ENCODE measurements at regions not wholly inside any gene's neighbourhood (a gene's known extent, or its start where the extent isn't known, plus 50 kb on each side); places are given as distances from the start of the nearest gene placed in this dataset.
"Not testable (repeated sequence)": the region's sequence is repeated elsewhere in the genome, so short reads cannot be mapped to it uniquely, and the experiment has no call there.

DNA sequence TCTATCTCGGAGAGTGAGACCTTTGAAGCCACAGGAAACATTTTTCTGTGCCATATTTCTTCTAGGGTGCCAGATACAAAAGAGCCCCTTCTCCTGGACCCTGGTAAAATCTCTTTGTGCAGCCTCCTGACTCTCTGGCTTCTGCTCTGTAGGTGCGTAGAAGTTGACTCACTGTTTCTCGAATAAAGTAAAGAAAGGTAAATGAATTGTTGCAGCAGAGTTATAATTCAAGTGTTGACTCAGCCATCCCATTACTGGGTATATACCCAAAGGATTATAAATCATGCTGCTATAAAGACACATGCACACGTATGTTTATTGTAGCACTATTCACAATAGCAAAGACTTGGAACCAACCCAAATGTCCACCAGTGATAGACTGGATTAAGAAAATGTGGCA lies 371.0 kb downstream of the OSTF1 start:
- not testable (repeated sequence) for DNase-seq (ENCODE audit: low spot score)

DNA sequence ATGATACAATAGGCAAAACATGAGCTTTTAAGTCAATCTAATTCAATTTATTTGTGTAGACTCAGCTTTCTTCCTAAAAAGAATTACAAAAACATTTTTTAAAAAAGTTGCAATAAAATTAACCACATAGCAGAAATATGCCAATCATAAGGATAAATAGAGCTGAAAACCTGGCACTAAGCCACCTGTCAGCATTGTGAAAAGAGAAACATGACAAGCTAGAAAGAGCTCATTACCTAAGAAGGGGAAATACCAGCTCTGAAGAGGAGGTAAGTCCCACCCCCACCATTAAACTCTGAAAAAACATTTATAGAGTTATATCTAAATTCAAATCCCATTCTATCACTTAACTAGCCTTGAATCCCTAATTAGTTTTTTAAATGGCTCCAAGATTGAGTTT lies 372.9 kb downstream of the OSTF1 start:
- no peak for DNase-seq (ENCODE audit: low spot score)

DNA sequence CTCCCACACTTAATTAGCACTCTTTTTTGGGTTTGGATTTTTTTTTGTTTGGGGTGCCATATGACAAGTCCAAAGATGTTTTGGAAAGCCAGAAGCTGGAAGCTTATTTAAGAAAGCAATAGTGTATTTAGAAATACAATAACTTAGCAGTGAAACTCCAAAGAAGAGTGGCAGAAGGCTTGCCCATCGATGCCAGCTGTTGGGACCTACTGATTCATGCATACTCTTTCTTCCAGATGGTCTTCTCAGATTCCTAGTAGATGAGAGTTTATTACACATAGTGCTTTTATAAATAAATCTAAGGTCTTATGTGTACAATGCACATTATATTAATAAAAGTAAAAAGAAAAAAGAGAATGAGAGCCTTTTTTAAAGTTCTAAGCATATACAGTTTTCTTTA lies 374.6 kb downstream of the OSTF1 start:
- no peak for DNase-seq (ENCODE audit: low spot score)

DNA sequence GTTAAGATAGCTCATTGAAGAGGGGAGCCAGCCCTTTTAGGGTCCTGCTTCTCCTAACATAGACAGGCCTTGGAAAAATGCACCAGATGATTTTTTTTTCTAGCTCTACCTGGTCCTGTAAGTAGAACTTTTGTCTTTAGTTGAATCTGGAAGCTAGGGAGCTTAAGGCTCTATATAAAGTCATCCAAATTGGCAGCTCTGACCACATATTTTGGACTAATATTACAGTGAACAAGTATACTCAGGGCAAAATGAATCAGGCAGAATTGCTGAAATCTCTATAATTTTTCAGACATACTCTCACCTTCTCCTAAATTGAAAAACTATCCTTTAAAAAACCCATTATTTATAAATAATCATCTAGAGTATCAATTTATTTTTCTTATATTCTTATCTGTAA lies 375.6 kb downstream of the OSTF1 start:
- DNase-seq (ENCODE audit: low spot score), result no peak

DNA sequence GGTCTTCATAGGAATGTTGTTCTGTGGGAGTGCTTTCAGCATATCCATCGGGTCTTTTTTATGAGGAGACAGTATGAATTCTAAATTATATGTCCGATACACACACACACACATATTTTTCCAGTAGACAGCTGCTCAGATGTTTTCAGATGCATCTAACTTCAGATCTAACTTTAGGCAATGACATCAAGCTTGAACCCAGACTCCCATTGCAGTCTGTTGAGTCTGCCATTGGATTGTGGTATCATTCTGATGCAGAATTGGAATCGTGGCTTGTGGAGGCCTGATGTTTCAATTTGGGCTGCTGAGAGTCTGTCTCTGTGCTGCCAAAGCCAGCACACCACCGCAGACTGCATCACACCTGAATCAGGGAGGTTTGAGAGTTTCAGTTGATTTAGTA lies 376.4 kb downstream of the OSTF1 start:
- no peak for DNase-seq (ENCODE audit: low spot score)

DNA sequence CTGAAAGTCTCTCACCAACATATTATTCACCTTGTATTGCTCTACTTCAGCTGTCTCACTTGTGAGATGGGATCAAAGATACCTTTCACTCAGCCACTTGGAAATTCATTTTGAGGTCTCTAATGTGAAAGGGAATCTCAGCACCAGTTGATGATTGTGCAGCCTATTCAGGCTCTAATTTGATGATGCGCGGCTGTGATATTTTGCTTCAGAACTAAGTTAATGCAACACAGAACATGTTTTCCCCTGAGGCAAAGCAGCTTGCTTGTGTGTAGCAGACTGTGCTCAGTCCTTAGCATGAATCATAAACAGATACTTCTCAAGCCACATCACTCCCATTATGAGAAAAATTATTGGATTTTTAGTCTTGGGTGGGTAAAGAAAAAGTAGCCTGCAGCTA lies 378.8 kb downstream of the OSTF1 start:
- DNase-seq (ENCODE audit: low spot score), result no peak

DNA sequence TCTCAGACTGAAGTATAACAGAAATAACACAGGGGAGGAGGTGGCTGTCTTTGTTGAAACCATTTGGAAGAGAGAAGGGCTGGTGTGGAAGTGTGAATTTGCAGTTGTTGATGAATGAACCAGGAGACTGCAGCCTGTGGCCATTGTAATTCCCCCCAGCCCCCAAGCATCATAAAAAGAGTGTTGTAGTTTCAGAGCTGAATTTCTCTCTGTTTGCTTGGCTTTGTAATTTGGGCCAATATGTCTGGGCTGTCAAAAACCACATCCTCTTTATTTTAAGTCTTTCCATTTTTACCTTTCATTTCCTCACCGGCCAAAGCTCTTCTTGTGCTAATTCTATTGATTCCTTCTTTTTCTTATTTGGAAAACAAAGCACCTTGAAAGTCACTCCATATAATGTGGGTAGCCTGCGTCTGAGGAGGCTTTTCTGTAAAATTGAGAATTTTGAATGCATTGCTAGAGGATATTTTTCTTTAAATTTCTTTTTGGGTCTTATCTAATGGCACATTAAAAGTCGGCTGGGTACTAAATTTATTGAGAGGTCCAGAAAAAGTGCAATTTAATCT lies 383.3 kb downstream of the OSTF1 start:
- no peak for DNase-seq (ENCODE audit: low spot score)

DNA sequence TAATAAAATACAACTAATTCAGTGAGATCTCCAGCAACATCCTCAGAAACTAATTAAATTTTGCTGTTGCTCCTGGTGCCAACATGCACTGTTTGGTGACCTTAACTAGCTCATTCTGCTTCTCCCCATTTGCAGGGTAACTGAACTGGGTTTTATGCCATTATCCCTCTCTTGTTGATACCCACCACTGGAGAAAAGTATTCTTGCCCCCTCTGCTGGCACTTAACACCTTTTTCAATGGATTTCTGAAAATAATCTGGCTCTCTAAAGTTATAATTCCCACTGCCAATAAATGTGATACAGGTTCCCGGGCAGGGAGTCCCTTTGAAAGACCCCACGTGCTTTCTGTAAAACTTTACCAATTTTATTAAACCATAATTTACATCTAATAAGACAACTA lies 394.3 kb downstream of the OSTF1 start:
- no peak for DNase-seq (ENCODE audit: low spot score)

DNA sequence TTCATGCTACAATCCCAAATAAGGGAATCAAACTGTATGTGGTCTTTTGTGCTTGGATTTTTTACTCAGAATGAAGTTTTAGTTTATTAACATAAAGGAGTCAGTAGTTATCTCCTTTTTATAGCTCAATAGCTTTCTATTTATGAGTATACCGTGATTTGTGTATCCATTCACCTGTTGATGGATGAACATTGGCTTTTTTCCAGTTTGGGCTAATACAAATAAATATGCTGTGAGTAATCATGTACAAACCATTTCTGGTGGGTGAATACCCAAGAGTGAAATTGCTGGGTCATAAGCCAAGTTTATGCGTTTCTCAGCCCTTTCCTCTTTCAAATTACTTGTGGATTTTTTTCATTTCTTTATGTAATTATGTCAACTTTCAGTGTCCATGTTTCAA lies 395.3 kb downstream of the OSTF1 start:
- no peak for DNase-seq (ENCODE audit: low spot score)

DNA sequence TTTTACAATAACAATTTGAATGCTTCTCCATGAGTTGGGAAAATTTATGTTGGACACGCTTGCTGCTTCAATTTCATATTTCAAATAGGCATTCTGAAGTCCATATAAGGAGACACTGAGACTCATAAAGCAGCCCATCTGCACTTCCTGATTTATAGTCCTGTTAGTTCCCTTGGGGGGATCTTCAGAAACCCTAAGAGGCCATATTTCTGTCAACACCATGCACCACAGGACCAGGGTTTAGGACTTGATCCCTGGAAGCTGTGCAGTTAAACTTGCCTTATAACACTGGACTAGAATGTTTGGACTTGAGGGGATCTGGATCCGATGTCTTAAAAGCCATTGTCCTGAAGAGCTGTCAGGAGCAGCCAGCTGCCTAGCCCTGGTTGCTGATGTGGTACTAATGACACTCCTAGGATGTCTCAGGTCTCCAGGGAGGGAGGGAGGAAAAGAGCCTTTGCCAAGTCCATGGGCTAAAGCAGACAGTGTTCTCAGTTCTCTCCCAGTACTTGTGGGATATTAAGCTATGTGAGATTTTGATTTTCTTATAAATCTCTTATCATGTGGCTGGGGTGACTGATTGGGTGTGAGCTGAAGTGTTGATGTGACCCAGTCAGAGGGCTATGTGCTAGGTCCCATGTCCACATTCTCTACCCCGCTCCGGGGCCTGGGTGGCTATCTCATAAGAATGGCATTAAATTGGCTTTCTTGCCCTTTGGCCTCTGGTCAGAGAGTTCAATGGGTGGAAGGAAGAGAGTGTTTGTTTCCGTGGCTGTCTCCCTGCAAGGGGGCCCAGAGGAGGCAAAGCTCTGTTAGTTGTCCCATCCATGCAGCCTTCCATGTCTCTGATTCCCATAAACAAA lies 399.8 kb downstream of the OSTF1 start:
- DNase-seq (ENCODE audit: low spot score), result no peak

DNA sequence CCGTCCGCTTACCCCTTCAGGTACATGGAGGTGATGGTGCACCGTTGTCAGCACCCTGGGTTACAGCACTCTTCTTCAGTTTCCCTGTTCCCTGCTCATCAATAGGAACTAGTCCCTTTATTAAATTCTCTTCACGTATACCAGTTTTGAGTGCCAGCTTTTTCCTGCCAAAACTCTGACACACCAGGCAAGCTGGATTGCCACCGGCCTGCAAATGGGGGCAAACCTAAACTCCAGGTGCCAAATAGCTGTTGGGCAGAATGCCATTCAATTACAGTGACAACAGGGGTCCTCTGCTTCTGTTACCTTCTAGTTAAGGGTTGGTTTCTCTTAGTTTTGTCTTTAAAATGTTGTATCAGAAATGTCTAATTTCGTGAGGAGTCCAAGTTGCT lies 400.4 kb downstream of the OSTF1 start:
- no peak for DNase-seq (ENCODE audit: low spot score)

DNA sequence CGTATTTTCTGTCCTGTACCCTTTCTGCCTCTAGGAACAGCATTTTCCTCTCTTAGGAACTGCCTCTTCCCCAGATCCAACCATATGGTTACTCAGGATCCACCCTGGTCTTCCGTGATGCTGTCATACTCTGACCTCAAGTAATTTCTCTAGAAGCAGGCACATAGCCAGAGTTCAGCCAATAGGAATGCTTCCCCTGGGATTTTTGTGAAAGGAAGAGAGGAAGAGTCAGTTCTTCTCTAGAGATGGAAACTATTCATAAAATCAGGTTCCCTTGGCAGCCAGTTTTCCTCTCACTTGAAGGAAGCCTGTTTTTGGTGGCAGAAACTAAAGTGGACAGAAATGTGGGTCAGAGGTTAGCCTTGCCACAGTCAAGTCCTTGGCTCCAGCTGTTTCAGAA lies 400.1 kb upstream of the PCSK5 start:
- no peak for DNase-seq (ENCODE audit: low spot score)

DNA sequence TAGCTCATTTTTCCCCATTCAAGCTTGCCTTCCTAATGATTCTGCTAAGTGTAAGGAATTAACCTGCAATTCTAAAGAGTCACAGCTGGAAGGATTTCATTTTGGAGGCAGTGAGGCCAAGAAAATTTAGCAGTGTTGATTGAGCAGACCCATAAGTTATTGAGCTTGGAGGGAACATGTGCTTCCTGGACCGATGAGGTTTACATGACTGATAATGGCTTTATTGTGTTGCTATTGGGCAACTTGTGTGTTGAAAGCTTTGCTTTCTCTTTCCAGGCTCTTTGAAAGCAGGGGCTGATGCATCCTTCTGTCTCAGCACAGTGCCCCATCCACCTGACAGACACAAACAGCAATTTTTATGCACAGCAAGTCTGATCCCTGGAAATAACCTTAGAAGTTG lies 398.9 kb upstream of the PCSK5 start:
- no peak for DNase-seq (ENCODE audit: low spot score)

DNA sequence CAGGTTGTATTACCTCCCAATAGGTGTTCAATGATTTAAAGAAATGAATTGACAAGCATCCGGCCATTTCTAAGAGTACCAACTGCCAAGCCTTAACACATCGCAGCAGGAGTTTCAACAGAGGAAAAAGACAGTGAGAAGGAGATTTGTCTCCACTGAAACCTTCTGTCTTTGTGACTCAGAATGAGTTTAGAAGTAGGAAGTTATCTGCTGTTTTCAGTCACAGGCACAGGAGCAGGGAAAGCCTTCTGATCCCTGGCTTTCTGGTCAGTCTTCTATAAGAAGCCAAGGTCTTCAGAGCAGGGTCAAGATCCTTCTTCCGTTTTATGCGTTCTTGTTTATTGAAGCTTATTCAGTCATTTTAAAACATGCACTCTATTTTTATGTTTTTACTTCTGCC lies 390.7 kb upstream of the PCSK5 start:
- DNase-seq (ENCODE audit: low spot score), result no peak

DNA sequence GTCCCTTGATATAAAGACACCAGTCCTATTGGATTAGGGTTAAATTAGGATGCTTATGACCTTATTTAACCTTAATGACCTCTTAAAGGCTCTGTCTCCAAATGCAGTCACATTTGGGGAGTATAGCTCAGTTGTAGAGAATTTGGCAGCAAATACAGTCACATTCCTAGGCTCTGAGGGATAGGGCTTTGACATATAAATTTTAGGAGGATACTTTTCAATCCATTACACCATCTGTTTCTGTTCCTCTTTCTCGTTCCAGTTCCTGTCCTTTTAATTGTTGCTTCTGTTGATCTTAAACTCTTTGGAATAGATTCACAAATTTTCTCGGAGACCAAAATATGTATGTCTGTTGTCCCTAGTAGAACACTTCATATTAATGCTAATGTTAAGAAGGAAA lies 390.0 kb upstream of the PCSK5 start:
- no peak for DNase-seq (ENCODE audit: low spot score)

DNA sequence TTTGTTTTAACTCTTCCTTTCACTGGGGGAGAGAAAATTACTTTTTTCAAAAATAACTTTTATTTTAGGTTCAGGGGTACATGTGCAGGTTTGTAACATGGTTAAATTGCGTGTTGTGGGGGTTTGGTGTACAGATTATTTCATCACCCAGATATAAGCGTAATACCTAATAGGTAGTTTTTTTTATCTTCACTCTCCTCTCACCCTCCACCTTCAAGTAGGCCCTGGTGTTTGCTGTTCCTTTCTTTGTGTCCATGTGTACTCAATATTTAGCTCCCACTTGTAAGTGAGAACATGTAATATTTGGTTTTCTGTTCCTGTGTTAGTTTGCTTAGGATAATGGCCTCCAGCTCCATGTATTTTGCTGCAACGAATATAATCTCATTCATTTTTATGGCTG lies 389.5 kb upstream of the PCSK5 start:
- DNase-seq (ENCODE audit: low spot score), result not testable (repeated sequence)

DNA sequence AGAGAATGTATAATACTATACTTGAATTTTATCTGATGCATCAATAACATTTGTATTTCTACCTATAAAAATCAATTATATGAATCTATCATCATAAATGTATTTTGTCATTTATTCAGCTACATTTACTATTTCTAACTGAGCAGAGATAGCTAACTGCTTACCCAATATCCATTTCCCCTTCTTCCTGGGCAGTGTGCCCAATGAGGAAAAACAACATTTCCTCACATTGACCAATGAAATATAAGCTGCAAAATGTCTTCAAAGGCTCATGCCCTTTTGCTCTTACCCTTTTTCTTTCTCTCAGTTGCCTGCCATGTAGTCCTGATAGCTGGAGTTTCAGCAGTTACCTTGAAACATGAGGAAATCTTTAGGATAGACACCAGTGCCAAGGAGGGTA lies 385.8 kb upstream of the PCSK5 start:
- DNase-seq (ENCODE audit: low spot score), result no peak

DNA sequence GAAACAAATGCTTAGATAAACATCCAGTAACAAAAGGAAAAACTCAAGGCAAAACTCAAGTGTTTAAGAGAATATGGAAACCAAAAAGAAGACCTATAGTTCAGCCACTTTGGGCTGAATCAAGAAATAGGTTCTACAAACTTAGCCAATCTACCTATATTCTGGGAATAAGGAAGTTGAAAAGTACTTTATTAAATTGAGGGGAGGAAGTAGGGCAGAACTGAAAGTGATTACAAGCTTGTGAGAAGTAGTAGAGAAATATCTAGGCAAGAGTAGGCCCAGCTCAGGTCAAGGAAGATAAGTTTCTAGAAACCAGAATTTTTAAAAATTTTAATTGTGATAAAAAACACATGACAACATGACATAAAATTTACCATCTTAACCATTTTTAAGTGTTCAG lies 384.8 kb upstream of the PCSK5 start:
- no peak for DNase-seq (ENCODE audit: low spot score)

DNA sequence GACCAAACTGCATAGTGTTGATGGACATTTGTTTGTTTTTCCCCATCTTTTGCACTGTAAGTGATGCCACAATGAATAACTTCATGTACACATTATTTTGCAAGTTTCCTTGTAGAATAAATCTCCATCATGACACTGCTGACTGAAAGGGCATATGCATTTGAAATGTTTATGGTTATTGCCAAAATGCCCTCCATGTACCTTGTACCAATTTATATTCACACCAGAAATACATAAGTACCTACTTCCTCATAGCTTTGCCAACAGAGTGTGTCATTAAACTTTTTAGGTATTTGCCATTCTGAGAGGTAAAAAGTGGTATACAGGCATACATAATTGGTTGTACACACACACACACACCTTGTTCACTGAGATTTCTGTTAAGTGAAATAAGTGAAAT lies 361.0 kb upstream of the PCSK5 start:
- no peak for DNase-seq (ENCODE audit: low spot score)

DNA sequence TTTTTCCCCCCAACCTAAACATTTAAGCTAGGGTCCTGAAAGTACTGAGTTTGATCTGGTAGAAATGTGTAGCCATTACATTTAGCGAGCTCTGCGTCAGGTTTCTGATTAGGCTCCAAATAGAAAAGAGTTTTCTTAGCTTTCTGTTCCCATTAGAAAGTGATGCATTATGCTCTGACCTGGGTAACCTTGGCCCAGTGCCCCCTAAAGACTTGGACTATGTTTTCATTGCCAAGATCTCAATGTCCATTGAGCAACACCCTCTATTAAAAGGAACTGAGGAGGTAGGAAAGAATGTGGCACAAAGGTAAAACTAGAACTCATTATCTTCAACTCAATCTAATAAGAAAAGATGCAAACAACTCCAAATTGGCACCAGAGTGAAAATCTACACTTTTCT lies 358.9 kb upstream of the PCSK5 start:
- DNase-seq (ENCODE audit: low spot score), result no peak

DNA sequence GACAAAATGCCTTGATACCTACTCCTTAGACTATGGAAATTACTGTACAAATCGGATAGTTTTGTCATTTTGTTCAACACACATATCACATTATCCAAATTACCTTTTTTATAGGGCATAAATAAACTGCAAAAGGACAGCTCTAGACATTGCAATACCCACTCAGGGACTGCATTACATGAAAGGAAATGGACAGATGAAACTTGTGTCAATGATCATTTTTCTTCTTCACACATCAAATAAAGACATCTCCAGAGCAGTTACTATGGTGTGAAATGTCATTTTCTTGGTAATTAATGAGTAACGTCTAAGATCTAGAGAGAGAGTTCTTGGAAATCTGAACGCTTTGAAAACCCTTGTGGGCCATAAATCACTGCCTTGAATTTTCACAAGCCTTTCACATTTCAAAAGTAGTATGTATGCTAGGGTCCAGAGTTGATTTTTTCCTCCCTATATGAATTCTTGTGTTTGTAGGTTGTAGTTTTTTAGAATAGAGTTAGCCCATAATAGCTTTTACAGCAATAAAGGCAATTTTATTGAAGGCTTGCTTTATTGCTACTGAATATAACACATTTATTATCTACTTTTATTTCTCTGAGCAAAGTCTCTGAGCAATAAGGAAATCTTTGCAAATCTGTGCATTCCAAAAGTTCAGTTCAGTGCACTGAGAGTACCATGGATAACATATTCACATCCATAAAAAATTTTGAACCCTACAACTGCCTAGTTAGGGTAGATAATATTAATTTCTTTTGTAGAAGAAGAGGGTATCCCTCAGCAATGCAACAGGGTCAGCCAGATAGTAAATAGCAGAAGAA lies 358.0 kb upstream of the PCSK5 start:
- no peak for DNase-seq (ENCODE audit: low spot score)

DNA sequence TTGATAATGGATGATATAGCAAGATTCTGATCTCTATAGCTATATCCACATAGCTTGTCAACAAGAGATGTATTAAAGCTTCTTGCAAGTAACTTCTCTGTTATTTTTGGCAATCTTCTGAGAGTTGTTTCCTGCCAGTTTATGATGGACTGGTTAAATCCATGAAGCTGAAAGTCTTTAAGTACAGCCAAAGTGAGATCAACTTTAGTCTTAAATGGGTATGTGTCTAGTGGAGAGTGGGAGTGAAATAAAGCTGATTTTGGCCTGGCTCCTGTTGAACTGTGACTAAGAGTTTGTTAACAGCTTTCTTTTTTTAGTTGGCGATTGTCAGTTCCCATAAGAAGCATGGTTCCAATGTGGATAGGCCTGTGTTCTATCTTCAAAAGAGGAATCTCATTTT lies 350.9 kb upstream of the PCSK5 start:
- no peak for DNase-seq (ENCODE audit: low spot score)

DNA sequence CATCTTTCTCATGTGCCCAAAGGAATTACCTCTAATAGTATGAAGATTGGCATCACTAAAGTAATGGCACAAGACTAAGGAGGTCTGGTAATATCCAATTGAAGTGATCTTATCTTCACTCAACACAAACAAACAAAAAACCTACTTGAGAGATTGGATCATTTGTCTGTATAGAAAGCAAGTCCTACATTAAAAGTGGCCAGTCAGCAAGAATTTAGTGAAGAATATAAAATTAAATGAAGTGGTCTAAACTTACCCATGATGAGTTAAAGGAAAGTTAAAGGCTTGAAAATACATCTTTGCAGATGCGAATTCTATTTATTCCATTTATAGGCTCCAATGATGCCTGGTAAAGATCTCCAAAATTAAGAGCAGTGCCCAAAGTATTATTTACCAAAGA lies 350.3 kb upstream of the PCSK5 start:
- DNase-seq (ENCODE audit: low spot score), result no peak
